ENCODE measurements at regions not wholly inside any gene's neighbourhood (a gene's known extent, or its start where the extent isn't known, plus 50 kb on each side); places are given as distances from the start of the nearest gene placed in this dataset.
"Not testable (repeated sequence)": the region's sequence is repeated elsewhere in the genome, so short reads cannot be mapped to it uniquely, and the experiment has no call there.

DNA sequence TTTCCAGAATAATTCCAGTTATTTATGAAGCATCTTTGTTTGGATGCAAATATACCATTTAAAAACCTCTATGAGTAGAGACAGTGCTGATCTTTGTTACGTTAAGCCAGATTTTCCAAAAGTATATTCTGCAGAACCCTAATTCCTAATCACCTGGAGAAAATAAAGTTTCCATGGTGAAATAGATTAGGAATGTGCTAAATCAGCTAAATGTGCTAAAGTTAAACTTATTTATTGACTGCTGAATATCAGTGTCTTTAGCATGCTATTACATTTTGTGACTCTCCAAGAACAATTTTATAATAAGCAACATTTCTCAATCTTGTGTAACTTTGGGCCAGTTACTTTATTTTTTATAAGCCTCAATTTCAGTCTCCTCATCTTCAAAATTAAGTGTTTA lies 196.3 kb upstream of the NFIA start:
- DNase-seq: no peak

DNA sequence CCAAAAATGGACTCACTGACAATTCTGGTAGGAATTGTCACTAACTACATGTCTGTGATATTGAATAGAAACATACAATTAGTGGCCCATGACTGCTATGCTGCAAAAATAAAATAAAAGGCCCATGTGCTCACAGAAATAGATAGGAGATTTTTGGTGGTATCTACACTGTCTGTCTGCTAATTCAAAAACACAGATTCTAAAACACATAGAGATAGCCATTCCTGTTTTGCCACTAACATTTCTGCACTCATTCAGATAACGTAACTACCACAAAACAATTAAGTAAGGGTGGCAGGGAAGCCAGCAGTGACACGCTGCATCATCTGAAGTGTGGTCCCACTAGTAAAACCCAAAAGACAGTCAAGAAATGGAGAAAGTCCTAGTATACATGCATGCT lies 202.2 kb upstream of the NFIA start:
- no peak for DNase-seq

DNA sequence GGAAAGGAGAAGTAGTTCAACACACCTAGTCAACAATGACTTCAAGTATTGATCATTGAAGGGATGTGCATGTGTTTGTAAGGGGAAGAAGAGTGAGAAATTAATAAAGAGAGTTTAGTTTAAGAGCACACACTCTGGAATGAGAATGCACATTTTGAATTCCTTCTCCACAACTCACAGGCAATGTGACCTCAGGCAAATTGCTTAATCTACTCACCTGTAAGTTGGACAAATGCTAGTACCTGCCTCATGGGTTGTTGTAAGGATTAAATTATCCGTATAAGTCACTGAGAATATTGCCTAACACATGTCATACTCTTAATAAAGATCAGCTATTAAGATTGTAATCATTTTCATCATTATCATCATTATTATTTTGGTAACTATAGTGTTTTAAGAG lies 204.0 kb upstream of the NFIA start:
- DNase-seq: no peak

DNA sequence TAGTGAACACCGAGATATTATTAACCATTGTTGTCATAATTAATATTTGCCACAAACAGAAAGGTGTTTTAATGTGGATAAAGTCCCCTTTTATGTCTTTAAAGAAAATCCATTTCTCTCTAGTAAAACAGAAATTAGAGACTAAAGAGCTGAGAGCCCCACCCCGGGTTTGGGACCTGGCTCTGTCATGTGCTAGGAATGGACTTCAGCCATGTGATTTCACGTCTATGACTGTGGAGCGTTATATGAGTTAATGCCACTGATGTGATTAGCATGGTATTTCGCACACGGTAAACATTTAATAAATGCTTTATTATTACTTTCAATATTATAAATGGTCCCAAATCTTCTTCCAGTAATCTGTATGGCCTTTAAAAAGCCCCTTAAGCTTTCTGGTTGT lies 205.0 kb upstream of the NFIA start:
- no peak for DNase-seq

DNA sequence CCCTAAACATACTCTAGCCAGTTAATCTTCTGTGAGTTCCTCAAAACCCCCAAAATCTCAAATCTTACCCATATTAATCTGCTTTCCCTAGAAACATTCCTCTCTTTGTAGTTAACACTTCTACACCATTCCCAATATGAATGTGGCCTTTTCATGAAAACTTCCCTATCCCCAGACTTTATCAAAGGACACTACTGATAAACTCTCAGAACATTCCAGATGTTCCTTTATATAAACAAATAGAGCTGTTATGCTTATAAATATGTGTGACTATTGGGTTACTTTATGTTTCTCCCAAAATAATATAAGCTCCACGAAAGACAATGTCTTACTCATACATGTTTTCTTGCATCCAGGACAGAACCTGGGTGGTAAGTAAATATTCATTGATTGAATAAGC lies 205.4 kb upstream of the NFIA start:
- DNase-seq: no peak

DNA sequence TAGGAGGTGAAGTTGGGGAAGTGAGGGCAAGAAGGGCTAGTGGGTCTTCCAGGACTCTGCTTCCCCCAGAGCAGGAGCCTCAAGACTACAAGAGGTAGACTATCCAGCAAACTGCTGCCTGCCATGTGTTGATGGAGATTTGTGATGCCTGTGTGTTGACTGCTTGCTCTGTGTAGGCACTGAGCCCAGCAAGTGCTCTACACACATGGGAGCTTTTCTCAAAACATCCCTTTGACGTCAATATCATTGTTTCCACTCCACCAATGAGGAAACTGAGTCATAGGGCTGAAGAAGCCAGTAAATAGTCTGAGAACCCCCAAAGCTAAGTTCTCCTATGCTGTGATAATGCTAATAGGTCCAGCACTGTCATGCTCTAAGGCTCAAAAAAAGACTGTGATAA lies 207.2 kb upstream of the NFIA start:
- DNase-seq: peak; percentile 3

DNA sequence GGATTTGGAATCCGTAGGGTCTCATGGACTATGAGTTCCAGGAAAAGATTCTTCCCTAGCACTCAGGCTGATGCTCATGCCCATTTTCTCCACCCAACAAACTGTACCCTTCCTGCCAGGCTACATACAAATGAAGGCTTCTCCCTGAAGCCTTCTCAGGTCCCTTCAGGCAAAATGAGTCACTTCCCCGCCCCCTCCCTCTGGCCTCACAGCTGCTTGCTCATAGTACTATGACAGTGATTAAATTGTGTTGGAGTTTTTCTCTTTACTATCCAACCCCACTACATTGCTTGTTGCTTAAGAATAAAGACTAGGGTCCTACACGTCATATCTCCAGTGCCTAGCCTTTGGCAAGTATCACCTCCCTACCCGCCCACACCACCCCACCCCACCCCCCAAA lies 207.6 kb upstream of the NFIA start:
- DNase-seq: peak; percentile 65

DNA sequence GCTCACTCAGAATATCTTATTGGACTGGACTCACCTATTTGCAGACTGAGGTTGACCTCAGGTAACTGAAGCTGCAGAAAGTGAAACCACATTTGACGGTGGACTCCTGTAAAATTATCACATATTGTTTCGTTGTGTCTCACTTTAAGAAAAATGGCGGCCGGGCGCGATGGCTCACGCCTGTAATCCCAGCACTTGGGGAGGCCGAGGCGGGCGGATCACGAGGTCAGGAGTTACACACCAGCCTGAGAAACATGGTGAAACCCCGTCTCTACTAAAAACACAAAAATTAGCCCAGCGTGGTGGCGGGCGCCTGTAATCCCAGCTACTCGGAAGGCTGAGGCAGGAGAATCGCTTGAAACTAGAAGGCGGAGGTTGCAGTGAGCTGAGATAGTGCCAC lies 209.0 kb upstream of the NFIA start:
- not testable (repeated sequence) for DNase-seq

DNA sequence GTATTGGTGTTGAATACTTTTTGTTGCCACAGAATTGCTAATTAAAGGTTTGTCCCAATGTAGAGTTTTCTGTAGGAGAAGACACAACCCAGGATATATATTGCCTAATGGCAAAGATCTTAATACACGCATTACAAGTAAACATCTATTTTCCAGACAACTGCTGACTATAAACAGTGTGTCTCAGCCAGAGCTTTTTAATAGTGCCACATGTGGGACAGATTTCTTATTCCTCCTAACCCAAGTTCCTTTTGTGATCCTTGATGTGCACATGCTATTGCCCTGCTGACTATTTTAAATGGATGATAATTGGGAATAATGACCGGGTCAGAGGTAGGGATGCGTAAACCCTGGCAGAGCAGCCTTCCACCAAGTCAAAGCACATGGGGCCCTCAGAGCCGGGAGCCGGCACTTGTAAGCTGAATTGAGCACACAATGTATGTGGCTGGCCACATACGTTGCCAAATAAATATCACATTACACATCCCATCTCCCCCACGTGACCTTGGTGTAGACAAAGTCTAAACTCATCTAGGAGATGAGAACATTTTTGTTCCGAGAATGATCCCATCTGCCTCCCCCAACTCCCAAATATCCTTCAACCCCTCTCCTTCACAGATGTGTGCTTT lies 209.8 kb upstream of the NFIA start:
- DNase-seq: peak; percentile 39

DNA sequence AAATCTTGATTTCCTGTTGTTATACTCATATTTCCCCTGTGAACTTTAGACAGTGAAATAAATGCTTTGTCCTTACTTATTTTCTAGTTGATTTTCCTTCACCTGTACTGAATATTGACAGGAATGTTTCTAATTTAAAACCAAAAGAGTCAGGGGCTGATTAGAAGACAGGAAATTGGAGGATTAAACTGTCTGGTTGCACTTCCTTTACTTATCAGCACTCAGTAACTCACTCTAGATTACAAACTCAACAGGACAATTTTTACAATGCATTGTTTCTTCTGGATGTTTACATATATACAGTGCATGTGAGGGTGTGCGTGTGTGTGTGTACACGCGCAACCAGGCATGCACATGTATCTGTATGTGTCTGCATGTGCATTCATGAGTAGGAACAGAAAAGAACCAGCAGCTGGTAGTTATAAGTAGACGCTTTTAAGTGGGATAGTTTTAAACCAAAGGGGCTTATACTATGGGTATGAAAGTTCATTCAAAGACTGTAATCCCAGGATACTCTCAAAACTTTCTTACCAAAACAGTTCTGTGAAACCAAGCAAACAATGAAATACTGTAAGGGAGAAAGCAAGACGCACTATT lies 212.0 kb upstream of the NFIA start:
- no peak for DNase-seq

DNA sequence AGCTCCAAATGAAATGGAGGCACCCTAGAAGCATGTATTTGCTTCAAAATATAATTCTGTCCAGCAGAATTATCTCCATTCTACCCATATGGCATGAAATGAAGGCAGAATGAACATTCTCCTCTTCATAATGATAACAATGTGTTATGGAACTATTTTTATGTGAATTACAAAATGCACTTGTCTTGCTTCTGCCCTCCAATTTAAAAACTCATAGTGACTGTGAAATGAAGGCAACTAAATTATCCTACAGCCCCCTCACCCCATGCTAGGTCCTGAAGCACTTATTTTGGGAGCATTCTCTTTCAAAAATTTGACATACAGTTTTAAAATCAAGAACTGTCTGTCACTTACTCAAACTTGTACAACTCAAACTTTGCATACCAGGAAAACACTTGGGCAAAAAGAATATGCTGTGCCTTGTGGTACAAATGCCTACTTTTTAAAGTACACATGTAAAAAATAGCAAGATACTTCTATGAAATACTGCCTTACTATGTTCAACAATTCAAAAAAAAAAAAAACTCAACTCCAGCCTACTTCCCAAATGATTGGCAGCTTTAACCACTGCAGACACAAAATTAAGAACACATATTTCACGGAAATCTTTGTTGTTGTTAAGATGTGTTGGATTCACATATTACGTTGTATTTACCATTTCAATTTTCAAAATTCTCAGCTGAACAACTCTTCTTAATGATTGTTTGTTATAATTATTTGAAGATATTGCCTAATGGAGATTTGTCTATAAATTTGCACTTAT lies 213.3 kb upstream of the NFIA start:
- DNase-seq: no peak

DNA sequence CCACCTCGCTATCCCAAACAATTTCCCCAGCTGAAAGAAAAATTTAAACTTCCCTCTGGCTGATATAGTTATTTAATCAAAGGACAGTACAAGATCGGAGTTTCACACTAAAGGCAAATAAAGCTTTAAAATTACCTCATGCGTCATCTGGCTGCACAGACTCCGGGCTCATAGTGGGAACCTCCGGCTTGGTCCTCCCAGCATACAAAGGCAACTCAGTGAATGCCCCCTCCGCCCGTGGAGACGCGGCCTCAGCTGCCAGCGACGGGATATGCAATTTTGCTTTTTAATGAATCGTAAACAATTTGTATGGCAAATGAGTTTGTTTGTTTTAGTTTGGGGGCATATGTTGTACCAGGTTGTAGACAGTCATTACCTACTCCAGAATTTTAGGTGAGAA lies 214.6 kb upstream of the NFIA start:
- DNase-seq: no peak

DNA sequence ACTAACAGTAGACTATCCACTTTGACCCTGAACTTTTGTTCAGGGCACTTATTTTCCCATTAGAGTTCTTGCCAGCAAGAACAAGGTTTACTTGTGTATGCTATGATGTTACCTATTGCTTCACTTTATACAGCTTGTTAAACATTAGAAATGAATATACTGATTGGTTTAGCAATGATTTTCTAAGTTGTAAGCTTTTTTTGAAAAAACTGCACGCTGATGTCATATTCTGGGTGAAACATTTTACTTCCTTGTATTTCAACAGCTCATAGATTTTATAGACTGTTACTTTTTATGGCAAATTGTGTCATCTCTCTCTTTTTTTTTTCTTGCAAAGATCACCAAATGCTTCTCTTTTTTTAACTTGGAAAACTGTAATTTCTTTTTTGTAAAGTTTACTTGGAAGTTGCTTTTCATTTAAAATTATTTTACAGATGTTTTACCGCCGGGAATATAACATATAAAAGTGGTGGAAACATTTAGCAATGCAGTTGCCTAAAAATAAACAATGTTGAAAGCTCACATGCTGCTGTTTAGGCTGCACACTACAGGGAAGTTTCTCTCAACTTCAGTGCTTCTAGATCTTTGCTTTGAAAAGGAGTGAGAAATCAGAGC lies 215.3 kb upstream of the NFIA start:
- DNase-seq: peak; percentile 23

DNA sequence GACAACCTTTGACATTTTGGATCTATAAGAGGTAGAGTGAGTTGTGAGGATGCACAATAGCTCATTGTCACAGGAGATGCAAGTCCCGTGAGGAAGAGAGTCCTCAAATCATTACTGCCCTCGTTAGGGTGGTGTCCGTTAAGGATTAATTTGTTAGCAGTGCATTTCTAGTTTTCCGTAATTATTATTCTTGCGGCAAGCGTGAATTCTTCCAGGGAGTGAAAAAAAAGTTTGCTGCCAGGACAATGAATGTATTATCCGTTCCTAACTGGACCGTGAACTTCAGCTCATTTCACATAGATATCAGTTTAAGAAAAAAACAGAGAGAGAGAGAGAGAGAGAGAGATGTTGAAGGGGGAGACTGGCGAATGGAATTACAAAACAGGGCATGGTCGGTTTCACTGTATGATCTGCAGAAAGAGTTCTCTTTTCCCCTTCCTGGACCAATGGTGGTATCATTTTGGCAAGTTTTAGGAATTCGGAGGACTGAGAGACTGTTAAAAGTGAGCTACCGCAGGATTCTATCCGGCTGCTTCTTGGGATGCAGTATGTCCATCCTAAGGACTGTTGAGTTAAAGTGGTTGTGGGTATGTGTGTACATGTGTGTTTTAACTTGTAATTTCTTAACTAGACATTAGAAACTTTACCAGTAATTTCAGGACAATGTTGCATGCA lies 216.0 kb upstream of the NFIA start:
- DNase-seq: no peak

DNA sequence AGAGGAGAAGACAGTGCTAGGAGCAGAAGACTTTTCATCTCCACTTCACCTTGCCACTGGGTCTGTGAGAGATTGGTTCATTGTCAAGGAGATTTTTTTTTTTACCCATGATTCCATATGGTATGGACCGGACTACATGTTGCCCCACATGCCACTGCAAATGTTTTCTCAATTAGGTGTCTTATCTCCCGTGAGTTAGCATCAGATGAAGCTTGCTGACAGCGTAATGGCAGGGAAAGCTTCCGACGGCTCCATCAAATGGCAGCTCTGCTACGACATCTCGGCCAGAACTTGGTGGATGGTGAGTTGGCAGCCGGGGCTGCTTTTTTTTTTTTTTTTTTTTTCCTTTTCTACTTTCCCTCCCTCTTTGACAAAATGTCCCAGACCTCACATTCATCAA lies 217.2 kb upstream of the NFIA start:
- no peak for DNase-seq

DNA sequence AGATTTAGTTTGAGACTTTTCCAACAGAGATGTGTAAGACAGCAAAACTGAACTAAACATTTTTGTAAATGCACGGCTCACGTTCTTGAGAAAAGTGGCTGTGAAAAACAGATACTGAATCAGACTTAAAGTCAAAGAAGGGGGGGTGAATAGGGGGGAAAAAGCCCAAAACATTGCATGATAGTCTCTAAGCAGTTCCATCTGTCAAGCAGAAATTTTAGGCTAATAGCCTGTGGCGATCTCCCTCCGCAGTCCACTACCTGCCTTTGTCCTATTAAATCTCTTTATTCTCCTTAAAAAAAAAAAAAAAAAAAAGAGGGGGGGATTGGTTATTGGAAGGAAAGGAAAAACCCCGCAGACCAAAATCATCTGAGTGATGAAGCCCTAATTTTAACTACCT lies 217.6 kb upstream of the NFIA start:
- DNase-seq: no peak

DNA sequence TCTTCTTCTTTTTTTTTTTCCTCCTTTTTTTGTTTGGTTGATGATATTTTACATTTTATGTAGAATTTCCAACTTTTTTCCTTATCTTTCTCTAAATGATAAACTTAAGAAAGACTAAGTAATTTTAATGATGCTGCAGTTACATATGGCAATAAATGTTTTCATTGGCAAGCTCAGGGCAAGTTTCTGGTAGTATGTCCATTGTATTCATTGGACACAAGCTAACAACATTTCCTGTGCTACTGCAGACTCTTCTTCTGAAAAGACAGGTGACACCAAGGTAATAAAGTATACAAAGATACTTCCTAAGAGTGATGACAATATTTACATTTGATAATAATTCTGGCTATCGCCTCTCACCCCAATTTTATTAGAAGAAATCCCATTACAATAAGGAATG lies 219.2 kb upstream of the NFIA start:
- no peak for DNase-seq

DNA sequence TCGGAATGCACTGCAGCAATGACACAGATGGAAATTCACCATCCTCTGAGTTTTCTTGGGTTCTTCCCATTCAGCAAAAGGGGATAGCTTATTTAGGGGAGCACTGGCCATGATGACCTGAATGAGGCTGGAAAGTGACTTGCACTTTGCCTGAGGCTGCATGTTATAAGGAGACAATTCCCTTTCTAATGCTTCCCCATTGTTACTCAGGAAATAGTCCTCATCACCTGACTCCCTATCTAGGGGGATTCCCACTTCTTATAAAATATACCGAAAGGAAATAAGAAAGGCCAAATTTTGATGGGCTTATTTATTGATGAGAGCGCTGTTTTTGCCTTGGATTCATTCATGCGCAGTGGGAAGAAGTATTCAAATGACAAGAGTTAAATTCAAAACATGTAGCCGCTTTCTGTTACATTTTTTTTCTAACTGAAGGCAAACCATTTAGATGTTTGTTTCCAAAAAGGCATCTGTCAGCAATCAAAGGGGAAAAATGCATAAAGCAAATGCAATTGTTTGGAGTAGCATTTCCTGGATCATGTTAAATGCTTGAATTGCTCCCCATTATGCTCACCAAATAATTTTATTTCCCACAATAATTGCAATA lies 220.3 kb upstream of the NFIA start:
- no peak for DNase-seq

DNA sequence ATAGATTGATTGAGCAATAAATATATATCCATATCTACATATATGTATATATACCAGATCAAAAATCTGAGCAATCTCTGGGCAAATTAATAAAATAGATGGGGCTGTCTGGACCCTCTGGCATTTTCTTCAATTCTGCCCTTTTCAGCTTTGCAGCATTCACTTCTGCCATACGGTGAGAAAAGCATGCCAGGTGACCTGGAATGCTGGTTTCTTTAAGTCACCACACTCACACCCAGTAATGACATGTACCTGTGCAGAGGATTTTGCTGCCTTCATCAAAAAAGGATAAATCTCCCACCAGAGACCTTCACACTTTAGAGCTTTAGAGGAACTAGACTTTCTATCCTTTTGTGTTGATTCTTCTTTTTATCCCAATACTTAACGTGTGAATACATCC lies 223.2 kb upstream of the NFIA start:
- DNase-seq: no peak

DNA sequence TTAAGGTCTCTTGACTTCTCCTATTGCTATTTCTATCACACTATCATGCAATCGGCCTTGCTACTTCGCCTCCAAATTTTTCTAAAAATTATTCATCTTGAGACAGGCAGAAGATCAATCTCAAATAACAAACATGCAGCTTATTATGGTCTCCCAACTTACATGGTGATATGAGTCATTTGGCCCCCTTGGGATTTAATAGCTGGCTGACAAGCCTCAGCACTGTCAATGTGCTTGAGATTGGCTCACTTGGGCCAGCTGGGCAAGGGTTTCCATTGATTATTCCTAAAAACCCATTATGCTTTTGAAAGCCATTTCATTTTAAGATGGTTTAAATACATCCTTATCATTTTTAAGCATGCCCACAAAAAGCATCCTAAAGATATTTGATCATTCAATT lies 224.5 kb upstream of the NFIA start:
- peak; percentile 3 for DNase-seq

DNA sequence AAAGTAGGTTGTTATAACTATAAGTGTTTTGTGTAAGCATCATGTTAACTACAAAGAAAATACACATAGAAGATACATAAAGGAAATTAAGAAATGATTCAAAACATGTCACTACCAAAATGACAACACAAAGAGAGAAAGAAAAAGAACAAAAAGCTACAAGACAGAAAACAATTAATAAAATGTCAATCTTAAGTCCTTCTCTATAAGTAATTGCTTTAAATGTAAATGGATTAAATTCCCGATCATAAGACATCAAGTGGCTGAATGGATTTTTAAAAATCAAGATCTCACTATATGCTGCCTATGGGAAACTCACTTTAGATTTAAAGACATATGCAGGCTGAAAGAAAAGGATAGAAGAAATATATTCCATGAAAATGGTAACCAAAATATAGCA lies 232.3 kb upstream of the NFIA start:
- DNase-seq: no peak

DNA sequence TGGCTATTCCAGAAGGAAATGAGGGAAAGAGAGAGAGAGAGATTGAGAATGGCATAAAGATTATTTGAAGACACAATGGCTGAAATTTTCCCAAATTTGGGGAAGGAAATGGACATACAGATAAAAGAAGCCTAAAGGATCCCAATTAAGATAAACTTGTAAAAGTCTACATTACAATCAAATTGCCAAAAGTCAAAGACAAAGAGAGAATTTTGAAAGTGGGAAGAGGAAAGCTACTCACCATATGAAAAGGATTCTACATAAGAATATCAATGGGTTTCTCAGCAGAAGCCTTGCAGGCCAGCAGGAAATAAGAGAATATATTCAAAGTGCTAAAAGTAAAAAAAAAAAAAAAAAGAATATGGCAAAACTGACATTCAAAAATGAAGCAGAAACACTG lies 233.0 kb upstream of the NFIA start:
- no peak for DNase-seq
